RWPE2 (cell line): ENCODE measurements at regions not wholly inside any gene's neighbourhood (a gene's known extent, or its start where the extent isn't known, plus 50 kb on each side); places are given as distances from the start of the nearest gene placed in this dataset.
A peak's percentile ranks its signal among the peaks of the same experiment; 100 is the strongest.

Source experiments
- ATAC-seq: fragments of 200-7000 bp; cut with Tn5 transposase; 3 replicates; pipeline ENCODE4 v1.9.1; 2021; ENCODE audit warnings: low read depth
- DNase-seq: peaks from one replicate; pipeline ENCODE4 v3.0.0-alpha.2; 2020; ENCODE audit warnings: low spot score
- H3K27ac ChIP-seq: fragments of 450-650 bp; 2 replicates; pipeline ENCODE4 v1.5.1; 2017; ENCODE audit warnings: mild to moderate bottlenecking; ENCODE audit not compliant: poor library complexity, severe bottlenecking
- H3K27me3 ChIP-seq: fragments of 250-450 bp; sonication (Bioruptor Pico); 2 replicates; pipeline ENCODE4 v1.5.1; 2021; ENCODE audit warnings: mild to moderate bottlenecking, moderate library complexity; ENCODE audit not compliant: insufficient read depth, poor library complexity, severe bottlenecking
- H3K36me3 ChIP-seq: fragments of 250-450 bp; sonication (Bioruptor Pico); 2 replicates; pipeline ENCODE4 v1.5.1; 2020; ENCODE audit warnings: low read depth, mild to moderate bottlenecking, moderate library complexity
- H3K4me1 ChIP-seq: fragments of 250-450 bp; sonication (Bioruptor Pico); 2 replicates; pipeline ENCODE4 v1.5.1; 2021; ENCODE audit warnings: mild to moderate bottlenecking, moderate library complexity; ENCODE audit not compliant: insufficient read depth, poor library complexity, severe bottlenecking
- H3K4me3 ChIP-seq: fragments of 250-450 bp; sonication (Bioruptor Pico); 2 replicates; pipeline ENCODE4 v1.5.1; 2021; ENCODE audit warnings: mild to moderate bottlenecking, moderate library complexity; ENCODE audit not compliant: severe bottlenecking
- H3K9me3 ChIP-seq: fragments of 250-450 bp; sonication (Bioruptor Pico); 2 replicates; pipeline ENCODE4 v1.5.1; 2021; ENCODE audit warnings: mild to moderate bottlenecking, moderate library complexity; ENCODE audit not compliant: severe bottlenecking
- TF ChIP-seq, protein P1 (sequence below): fragments of 450-650 bp; IDR thresholded peaks from one replicate; pipeline ENCODE4 v1.5.1; 2017; ENCODE audit warnings: mild to moderate bottlenecking, moderate library complexity; ENCODE audit not compliant: poor library complexity, severe bottlenecking

DNA sequence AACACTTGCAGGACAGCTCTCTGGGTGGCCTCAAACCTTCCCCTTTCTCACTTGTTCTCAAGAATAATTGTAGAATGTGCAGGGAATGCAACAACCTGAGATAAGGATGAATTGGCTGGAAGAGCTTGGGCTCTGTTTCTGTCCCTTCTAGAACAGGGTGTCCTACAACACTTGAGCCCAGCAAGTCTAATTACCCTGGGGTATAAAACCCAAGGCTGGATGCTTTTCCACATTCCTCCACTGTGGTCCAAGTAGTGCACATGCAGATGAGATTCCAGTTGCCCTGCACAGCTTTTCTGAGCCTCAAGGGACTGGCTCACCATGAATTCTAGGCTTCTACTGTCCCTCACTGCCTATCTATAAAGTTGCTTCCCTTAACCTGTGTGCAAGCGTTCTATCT, 140.8 kb upstream of the SPATS2L start:
- H3K4me1 ChIP-seq: no peaks in the 10 kb centered on the region
- ATAC-seq: no peak
- no peaks in the 10 kb centered on the region for H3K36me3 ChIP-seq
- H3K27me3 ChIP-seq: no peaks in the 10 kb centered on the region
- DNase-seq: no peak
- TF ChIP-seq, protein P1, sequence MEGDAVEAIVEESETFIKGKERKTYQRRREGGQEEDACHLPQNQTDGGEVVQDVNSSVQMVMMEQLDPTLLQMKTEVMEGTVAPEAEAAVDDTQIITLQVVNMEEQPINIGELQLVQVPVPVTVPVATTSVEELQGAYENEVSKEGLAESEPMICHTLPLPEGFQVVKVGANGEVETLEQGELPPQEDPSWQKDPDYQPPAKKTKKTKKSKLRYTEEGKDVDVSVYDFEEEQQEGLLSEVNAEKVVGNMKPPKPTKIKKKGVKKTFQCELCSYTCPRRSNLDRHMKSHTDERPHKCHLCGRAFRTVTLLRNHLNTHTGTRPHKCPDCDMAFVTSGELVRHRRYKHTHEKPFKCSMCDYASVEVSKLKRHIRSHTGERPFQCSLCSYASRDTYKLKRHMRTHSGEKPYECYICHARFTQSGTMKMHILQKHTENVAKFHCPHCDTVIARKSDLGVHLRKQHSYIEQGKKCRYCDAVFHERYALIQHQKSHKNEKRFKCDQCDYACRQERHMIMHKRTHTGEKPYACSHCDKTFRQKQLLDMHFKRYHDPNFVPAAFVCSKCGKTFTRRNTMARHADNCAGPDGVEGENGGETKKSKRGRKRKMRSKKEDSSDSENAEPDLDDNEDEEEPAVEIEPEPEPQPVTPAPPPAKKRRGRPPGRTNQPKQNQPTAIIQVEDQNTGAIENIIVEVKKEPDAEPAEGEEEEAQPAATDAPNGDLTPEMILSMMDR: no peak
- no peak overlapping the region for H3K4me3 ChIP-seq
- no peak overlapping the region for H3K27ac ChIP-seq
- H3K9me3 ChIP-seq: no peaks in the 10 kb centered on the region

DNA sequence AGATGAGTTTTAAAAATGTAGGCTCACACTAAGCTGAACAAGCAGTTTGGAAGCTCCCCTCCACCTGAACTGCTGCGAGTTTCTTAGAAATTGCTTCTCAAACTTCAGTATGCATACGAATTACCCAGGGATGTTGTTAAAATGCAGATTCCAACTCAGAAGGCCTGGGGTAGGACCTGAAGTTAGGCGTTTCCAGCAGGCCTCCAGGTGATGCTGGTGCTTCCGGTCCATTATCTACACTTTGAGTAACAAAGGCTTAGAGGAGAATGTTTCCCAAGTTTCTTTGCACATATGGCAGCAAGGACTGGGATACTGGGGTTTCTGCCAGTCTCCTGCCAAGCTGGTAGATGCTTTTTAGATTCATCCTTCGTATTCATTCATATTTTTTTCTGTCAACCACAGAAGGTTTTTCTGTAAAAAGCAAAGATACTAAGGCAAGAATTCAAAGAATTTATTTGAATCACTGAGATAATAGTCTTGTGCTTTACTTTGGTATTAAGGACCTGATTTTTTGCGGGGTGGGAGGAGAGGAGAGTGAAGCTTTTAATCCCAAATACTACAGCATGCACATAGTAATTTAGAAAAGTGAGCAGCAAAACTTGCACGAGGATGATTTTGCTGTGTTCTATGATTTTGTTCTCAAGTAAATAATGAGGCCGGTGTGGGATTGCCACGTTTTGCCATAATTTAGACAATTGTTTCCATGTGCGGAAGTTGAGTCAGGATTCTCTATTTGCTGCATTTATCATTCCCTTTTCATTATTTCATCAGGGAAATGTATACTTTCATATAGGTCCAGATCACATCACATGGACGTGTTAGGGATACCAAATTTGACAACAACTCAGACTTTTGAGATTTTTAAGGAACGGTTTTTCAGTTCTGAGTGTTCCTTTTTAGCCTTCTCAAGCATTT, 137.6 kb upstream of the SPATS2L start:
- no peaks in the 10 kb centered on the region for H3K9me3 ChIP-seq
- no peak for ATAC-seq

DNA sequence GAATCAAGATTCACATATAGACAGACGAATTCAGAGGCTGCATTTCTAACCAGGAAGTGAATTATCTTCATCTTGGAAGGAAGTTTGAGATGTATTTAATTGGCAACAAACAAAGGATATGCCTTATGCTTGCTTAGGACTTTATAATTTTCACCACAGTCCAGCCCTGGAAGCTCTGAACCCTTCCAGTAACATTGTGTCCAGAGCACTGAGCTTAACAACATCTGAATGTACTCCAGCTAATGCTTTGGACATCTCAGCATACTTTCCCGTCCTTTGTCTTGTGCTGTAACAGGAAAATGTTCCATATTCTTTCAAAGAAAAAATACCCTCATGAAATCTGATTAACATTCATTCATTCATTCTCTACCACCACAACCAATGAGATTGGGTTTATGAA, 136.3 kb upstream of the SPATS2L start:
- TF ChIP-seq, protein P1: no peak
- ATAC-seq: no peak
- no peak for DNase-seq
- no peaks in the 10 kb centered on the region for H3K9me3 ChIP-seq
- no peaks in the 10 kb centered on the region for H3K36me3 ChIP-seq
- no peaks in the 10 kb centered on the region for H3K4me1 ChIP-seq
- H3K27me3 ChIP-seq: no peaks in the 10 kb centered on the region
- H3K4me3 ChIP-seq: no peak overlapping the region
- no peak overlapping the region for H3K27ac ChIP-seq

More for the DNA sequence above, 137.6 kb upstream of the SPATS2L start:
- H3K36me3 ChIP-seq: no peaks in the 10 kb centered on the region
- TF ChIP-seq, protein P1: no peak
- H3K4me3 ChIP-seq: no peak overlapping the region
- no peaks in the 10 kb centered on the region for H3K27me3 ChIP-seq
- no peak overlapping the region for H3K27ac ChIP-seq
- DNase-seq: no peak
- H3K4me1 ChIP-seq: no peaks in the 10 kb centered on the region

DNA sequence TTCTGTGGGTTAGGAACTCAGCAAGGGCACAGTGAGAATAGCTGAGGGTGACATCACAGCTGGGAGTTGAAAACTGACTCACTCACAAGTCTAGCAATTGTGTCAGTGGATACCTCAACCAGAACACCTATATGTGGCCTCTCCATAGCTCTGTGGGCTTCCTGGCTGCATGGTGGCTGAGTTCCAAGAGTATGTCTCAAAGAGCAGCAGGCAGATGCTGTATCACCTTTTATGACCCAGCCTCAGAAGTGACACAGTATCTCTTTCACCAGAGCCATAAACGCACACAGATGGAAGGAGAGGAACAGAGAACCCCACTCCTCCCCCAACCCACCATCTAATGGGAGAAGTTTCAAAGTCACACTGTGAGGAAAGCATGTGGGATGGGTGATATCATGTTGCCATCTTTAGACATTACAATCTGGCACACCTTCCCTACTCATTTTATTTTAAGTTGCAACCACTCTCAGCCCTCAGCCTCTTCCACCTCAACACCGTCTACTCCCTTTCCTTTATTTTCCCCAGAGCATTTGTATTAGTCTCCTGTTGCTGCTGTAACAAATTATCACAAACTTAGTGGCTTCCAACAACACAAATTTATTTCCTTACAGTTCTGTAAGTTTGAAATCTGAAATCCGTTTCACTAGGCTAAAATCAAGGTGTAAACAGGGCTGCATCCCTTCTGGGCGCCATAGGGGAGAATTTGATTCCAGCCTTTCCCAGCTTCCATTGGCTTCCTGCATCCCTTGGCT, 134.6 kb upstream of the SPATS2L start:
- Histone ChIP-seq H3K4me3 (no peak overlapping the region), H3K27ac (no peak overlapping the region), H3K4me1 (no peaks in the 10 kb centered on the region), H3K9me3 (no peaks in the 10 kb centered on the region), H3K36me3 (no peaks in the 10 kb centered on the region), H3K27me3 (no peaks in the 10 kb centered on the region)
- ATAC-seq (0 out of 3 replicates have a peak, but pooled peaks have one; percentile 48), DNase-seq (no peak)
- TF ChIP-seq, protein P1: no peak
